Kidney (tissue), 13 donors: ENCODE measurements at regions not wholly inside any gene's neighbourhood (a gene's known extent, or its start where the extent isn't known, plus 50 kb on each side); places are given as distances from the start of the nearest gene placed in this dataset.

ENCODE experiments used
- DNase-seq, 5 donors: peaks; one replicate each; pipeline ENCODE4 v3.0.0-alpha.2; 2013 to 2020
- FAIRE-seq: peaks from 2 replicates; lab custom pipeline; 2012; peaks lifted over from hg19 to GRCh38; lab: Jason Lieb, UNC
- H3K27ac ChIP-seq, 2 donors: one replicate each; pipeline ENCODE4 v1.7.0; 2013; ENCODE audit warnings: low read depth in 2 of 2, low read length in 2 of 2, inconsistent platforms in 1 of 2
- H3K27me3 ChIP-seq: one replicate; pipeline ENCODE4 v1.7.1; 2013; ENCODE audit warnings: low read length, inconsistent platforms; ENCODE audit not compliant: control insufficient read depth, insufficient read depth
- H3K36me3 ChIP-seq, 3 donors: one replicate each; pipeline versions ENCODE4 v1.7.0 to v1.7.1; 2013; ENCODE audit warnings: low read length in 3 of 3, control low read depth in 1 of 3, inconsistent platforms in 1 of 3; ENCODE audit not compliant: insufficient read depth in 3 of 3, control insufficient read depth in 2 of 3
- H3K4me1 ChIP-seq, 3 donors: one replicate each; pipeline versions ENCODE4 v1.7.0 to v1.7.1; 2013; ENCODE audit warnings: low read length in 3 of 3, inconsistent platforms in 1 of 3, low read depth in 1 of 3; ENCODE audit not compliant: control insufficient read depth in 2 of 3, insufficient read depth in 2 of 3
- H3K4me3 ChIP-seq, 3 donors: one replicate each; pipeline versions ENCODE4 v1.7.0 to v1.8.1; 2013; ENCODE audit warnings: low read length in 3 of 3, control low read depth in 1 of 3, inconsistent platforms in 1 of 3
- H3K9ac ChIP-seq, 3 donors: one replicate each; pipeline versions ENCODE4 v1.7.0 to v1.7.1; 2013; ENCODE audit warnings: low read length in 3 of 3, control low read depth in 1 of 3, inconsistent platforms in 1 of 3
- H3K9me3 ChIP-seq, 3 donors: one replicate each; pipeline versions ENCODE4 v1.7.0 to v1.7.1; 2013; ENCODE audit warnings: low read length in 3 of 3, control low read depth in 1 of 3, inconsistent platforms in 1 of 3; ENCODE audit not compliant: control insufficient read depth in 2 of 3, insufficient read depth in 1 of 3
- intact Hi-C: fragments of 100-400 bp; cut with DNase I; formaldehyde crosslinking; loops from one replicate; pipeline ENCODE4 v1.11.1; 2022
- TF ChIP-seq, protein P1 (sequence below): IDR thresholded peaks from 3 replicates; pipeline ENCODE4 v1.5.1; 2012; ENCODE audit warnings: mild to moderate bottlenecking, moderate library complexity, borderline replicate concordance; ENCODE audit not compliant: insufficient read depth; ENCODE audit errors: extremely low read depth
- donor health status: control.
- donor health status: control.
- donor health status: control.
- donor health status: control.
- donor health status: control.
- donor health status: DM: yes; HTN: yes; CAD: no.
- donor health status: Normal renal cell carcinoma (clear cell type).

DNA sequence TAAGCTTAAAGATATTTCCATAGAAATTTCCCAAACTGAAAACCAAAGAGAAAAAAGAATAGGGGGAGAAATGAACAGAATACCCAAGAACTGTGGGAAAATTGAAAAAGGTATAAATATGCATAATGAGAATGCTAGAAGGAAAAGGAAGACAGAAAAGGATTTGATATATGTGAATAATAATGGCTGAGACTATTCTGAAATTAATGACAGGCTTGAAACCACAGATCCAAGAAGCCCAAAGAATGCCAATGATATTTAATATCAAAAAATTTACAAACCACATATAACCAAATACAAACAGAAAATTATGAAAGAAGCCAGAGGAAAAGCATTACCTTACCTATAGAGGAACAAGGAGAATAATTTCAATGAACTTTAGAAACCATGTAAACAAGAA is 153.0 kb downstream of the ANXA2 start:
- Histone ChIP-seq H3K4me1 (no peaks in the 10 kb centered on the region), H3K27ac (no peak overlapping the region), H3K9ac (no peak overlapping the region), H3K36me3 (no peaks in the 10 kb centered on the region), H3K9me3 (peaks cover 0 to 5% (median 0%) of the 10 kb centered on the region in 3 donors), H3K27me3 (no peaks in the 10 kb centered on the region), H3K4me3 (no peak overlapping the region)
- no peak for FAIRE-seq
- no peak for DNase-seq
- TF ChIP-seq, protein P1, sequence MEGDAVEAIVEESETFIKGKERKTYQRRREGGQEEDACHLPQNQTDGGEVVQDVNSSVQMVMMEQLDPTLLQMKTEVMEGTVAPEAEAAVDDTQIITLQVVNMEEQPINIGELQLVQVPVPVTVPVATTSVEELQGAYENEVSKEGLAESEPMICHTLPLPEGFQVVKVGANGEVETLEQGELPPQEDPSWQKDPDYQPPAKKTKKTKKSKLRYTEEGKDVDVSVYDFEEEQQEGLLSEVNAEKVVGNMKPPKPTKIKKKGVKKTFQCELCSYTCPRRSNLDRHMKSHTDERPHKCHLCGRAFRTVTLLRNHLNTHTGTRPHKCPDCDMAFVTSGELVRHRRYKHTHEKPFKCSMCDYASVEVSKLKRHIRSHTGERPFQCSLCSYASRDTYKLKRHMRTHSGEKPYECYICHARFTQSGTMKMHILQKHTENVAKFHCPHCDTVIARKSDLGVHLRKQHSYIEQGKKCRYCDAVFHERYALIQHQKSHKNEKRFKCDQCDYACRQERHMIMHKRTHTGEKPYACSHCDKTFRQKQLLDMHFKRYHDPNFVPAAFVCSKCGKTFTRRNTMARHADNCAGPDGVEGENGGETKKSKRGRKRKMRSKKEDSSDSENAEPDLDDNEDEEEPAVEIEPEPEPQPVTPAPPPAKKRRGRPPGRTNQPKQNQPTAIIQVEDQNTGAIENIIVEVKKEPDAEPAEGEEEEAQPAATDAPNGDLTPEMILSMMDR: no peak
- intact Hi-C loops: no loop called here

DNA sequence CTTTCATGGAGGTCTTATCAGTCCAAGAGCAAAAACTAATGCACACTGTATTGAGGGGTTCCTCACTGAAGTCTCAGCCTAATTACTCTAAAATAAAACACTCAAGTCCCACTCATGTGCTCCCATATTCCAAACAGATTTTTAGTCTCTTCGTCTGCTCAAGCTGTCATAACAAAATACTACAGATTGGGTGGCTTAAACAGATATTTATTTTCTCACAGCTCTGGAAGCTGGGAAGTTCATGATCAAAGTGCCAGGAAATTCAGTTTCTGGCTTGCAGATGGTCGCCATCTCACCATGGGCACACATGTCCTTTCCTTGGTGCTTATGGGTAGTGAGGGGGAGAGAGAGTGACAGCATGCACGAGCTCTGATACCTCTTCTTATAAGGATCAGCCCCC is 147.5 kb downstream of the ANXA2 start:
- TF ChIP-seq, protein P1: no peak
- DNase-seq (no peak), FAIRE-seq (no peak)
- Histone ChIP-seq H3K36me3 (no peaks in the 10 kb centered on the region), H3K27me3 (no peaks in the 10 kb centered on the region), H3K4me3 (no peak overlapping the region), H3K9ac (no peak overlapping the region), H3K27ac (no peak overlapping the region), H3K4me1 (no peaks in the 10 kb centered on the region), H3K9me3 (no peaks in the 10 kb centered on the region)
- intact Hi-C loops: no loop called here

DNA sequence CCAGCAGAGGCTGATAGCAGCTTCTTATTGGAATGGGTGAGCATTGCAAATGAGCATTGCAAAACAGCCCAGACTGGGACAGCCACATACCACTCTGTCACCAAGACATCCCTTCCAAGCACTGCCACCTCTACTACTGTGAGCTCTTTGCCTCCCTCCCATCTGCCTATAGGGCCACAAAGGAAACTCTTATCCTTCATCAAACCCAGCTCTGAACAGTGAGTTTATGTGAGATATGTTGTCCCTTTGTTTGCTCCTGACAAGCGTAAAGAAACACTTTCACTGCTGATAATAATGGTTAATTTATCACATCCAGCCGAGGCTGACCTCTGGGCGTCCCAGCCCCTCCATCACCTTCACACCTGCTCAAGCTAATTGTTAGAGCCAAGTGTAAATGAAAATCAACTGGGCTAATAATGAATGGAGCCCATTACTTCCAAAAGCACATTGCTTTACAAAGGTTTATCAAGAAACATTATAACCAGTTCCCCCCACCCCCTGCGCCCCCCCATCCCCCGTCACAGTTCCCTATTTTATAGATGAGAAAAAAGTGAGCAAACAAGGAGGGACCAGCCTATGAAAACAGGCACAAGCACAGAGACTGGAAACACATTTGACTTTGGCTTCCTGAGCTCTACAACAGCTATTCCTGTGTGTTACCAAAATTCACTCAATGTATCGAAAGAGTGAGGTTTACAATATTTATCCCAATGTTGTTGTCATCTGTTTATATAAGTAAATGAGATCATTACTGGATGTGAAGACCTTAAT is 146.3 kb downstream of the ANXA2 start:
- no peak overlapping the region for H3K4me3 ChIP-seq
- DNase-seq (no peak), FAIRE-seq (no peak)
- intact Hi-C loops: no loop called here
- H3K4me1 ChIP-seq: no peaks in the 10 kb centered on the region
- H3K27ac ChIP-seq: no peak overlapping the region
- no peaks in the 10 kb centered on the region for H3K9me3 ChIP-seq
- H3K9ac ChIP-seq: no peak overlapping the region
- no peaks in the 10 kb centered on the region for H3K27me3 ChIP-seq
- no peaks in the 10 kb centered on the region for H3K36me3 ChIP-seq
- TF ChIP-seq, protein P1: no peak
